K562 (cell line): ENCODE measurements at regions not wholly inside any gene's neighbourhood (a gene's known extent, or its start where the extent isn't known, plus 50 kb on each side); places are given as distances from the start of the nearest gene placed in this dataset.

Experiments
- CTCF ChIP-seq, 3 experiments: IDR thresholded peaks in 2 of 3; conservative IDR thresholded peaks in 1 of 3; 2 replicates each; pipeline ENCODE4 v1.5.1; 2011 to 2012; ENCODE audit warnings: low read length in 3 of 3, mild to moderate bottlenecking in 3 of 3, control low read depth in 2 of 3, improper control_type of control experiment in 1 of 3, inconsistent platforms in 1 of 3, low read depth in 1 of 3, mixed read lengths in 1 of 3, moderate library complexity in 1 of 3; ENCODE audit not compliant: insufficient read depth in 2 of 3
- ZEB2 ChIP-seq: fragments of 450-650 bp; IDR thresholded peaks from 2 replicates; pipeline ENCODE4 v1.6.1; 2016

- TF ChIP-seq CTCF (IDR thresholded peaks at IDR 0.05 in 2 of 3, conservative IDR thresholded peaks at IDR 0.05 in 1 of 3; ENCODE audit: insufficient read depth in 2 of 3, low read depth in 1 of 3, low read length in 3 of 3) (no peak), ZEB2 (no peak)
Measured at GRCh38 chr13:83733293-83733692, 149.0 kb downstream of the SLITRK1 start.
